Adipocyte (in vitro differentiated cells): ENCODE measurements at regions not wholly inside any gene's neighbourhood (a gene's known extent, or its start where the extent isn't known, plus 50 kb on each side); places are given as distances from the start of the nearest gene placed in this dataset.
"Not testable (repeated sequence)": the region's sequence is repeated elsewhere in the genome, so short reads cannot be mapped to it uniquely, and the experiment has no call there.

ENCODE experiments used
- DNase-seq: peaks from one replicate; pipeline ENCODE4 v3.0.0-alpha.2; 2015; ENCODE audit warnings: low read depth
- H3K27me3 ChIP-seq: replicated peaks from 2 replicates; pipeline ENCODE4 v1.7.0; 2013; ENCODE audit warnings: mild to moderate bottlenecking, low read length, moderate library complexity; ENCODE audit not compliant: control insufficient read depth, insufficient read depth
- H3K36me3 ChIP-seq: 2 replicates; pipeline ENCODE4 v1.7.0; 2013; ENCODE audit warnings: low read length, mild to moderate bottlenecking, moderate library complexity; ENCODE audit not compliant: control insufficient read depth, insufficient read depth, severe bottlenecking
- H3K4me1 ChIP-seq: 2 replicates; pipeline ENCODE4 v1.7.0; 2013; ENCODE audit warnings: mild to moderate bottlenecking, low read length, moderate library complexity; ENCODE audit not compliant: control insufficient read depth, insufficient read depth
- H3K4me3 ChIP-seq: 2 replicates; pipeline ENCODE4 v1.7.0; 2013; ENCODE audit warnings: mild to moderate bottlenecking, low read length, moderate library complexity
- H3K9ac ChIP-seq: 2 replicates; pipeline ENCODE4 v1.7.0; 2013; ENCODE audit warnings: mild to moderate bottlenecking, low read length, moderate library complexity
- H3K9me3 ChIP-seq: 2 replicates; pipeline ENCODE4 v1.7.0; 2013; ENCODE audit warnings: mild to moderate bottlenecking, low read length, moderate library complexity; ENCODE audit not compliant: control insufficient read depth

- H3K9me3 ChIP-seq, H3K4me1 ChIP-seq, DNase-seq, H3K9ac ChIP-seq, H3K4me3 ChIP-seq, H3K36me3 ChIP-seq, H3K27me3 ChIP-seq: not testable (repeated sequence)
These were observed 163.8 kb downstream of the SOX4 start for GRCh38 chr6:21757392-21757791.

DNA sequence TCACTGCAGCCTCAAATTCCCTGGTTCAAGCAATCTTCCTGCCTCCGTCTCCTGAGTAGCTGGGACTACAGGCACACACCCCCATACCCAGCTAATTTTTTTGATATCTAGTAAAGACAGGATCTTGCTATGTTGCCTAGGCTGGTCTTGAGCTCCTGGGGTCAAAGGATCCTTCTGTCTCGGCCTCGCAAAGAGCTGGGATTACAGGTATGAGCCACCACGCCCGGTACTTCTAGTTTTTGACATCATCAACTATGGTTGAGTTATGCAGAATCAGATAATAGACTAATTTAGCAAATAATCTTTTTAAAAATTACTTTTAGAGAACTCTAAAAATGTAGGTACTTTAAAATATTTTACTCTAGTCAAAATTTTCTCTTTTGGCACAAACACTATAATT lies 166.2 kb downstream of the SOX4 start:
- H3K27me3 ChIP-seq = no peaks in the 10 kb centered on the region
- no peaks in the 10 kb centered on the region for H3K36me3 ChIP-seq
- no peaks in the 10 kb centered on the region for H3K9me3 ChIP-seq
- no peak overlapping the region for H3K9ac ChIP-seq
- H3K4me3 ChIP-seq = no peak overlapping the region
- H3K4me1 ChIP-seq = no peaks in the 10 kb centered on the region
- no peak for DNase-seq

GRCh38 chr6:21761053-21761730 lies 167.6 kb downstream of the SOX4 start:
- H3K9ac ChIP-seq, H3K4me1 ChIP-seq, H3K9me3 ChIP-seq, H3K4me3 ChIP-seq, H3K27me3 ChIP-seq, H3K36me3 ChIP-seq, DNase-seq: not testable (repeated sequence)

DNA sequence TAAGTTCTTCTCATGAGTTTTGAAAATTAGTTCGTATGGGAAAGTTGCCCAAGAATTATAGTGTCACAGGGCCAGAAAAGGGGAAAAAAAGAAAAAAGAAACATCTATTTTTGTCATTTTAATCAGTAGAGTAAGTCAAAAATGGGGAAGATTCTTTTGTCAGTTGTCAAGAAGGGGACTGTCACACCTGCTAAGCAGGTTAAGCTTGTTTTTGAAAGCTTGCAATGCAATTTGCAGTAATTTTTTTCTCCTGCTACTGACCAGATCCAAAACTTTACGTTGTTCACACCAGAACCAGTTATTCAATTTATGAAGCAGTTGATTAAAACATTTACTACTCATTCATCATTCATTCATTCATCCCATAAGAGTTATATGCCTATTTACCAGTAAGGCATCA lies 171.4 kb downstream of the SOX4 start:
- peaks cover 25% of the 10 kb centered on the region for H3K4me1 ChIP-seq
- no peaks in the 10 kb centered on the region for H3K36me3 ChIP-seq
- DNase-seq = no peak
- H3K27me3 ChIP-seq = no peaks in the 10 kb centered on the region
- H3K9ac ChIP-seq = no peak overlapping the region
- no peaks in the 10 kb centered on the region for H3K9me3 ChIP-seq
- no peak overlapping the region for H3K4me3 ChIP-seq

- Histone ChIP-seq H3K4me1 (peaks cover 28% of the 10 kb centered on the region), H3K27me3 (no peaks in the 10 kb centered on the region), H3K9ac (no peak overlapping the region), H3K36me3 (no peaks in the 10 kb centered on the region), H3K9me3 (no peaks in the 10 kb centered on the region), H3K4me3 (peak overlapping the region; percentile 31)
- DNase-seq = peak; percentile 76
These were observed 174.5 kb downstream of the SOX4 start for GRCh38 chr6:21767891-21768648.

DNA sequence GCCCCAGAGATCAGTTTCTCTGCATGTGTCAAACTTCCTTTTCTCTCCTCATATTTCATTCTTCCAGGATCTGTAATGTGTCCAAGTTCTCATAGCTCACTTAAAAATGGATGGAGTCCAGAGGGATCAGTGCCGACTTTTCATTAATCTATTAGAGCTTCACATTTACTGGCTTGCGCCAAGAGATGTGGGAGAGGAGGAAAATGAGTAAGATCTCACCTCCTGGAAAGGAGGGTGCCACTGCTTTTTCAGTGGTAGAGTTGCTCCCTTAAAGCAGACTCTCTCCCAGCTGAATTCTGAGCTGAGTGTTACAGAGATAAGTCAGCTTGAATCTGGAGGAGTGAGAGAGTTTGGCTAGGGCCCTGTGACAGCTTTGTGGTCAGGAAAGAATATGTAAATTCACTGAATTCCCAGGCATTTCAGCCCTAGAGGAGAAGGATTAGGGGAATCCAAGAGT lies 175.9 kb downstream of the SOX4 start:
- Histone ChIP-seq H3K9ac (no peak overlapping the region), H3K36me3 (no peaks in the 10 kb centered on the region), H3K27me3 (no peaks in the 10 kb centered on the region), H3K9me3 (no peaks in the 10 kb centered on the region), H3K4me1 (peaks cover 28% of the 10 kb centered on the region), H3K4me3 (peak overlapping the region; percentile 28)
- peak; percentile 87 for DNase-seq

DNA sequence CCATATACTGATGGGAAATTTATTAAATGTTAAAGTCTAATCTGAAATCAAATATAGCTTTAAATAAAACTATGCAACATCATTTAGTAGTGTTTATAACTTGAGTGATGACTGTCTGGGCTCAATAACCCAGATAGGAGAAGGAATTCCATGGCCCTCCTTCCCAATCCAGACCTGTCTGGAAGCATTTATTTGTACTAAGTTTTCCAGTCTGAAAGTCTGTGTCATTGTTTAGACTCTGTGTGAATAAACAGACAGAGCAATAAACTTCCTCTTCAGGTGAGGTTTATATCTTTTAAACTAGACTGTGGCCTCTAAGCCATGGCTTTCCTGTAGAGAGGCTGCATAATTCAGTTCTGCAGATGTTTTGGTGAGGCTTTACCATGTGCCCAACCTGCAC lies 176.4 kb downstream of the SOX4 start:
- no peaks in the 10 kb centered on the region for H3K9me3 ChIP-seq
- no peaks in the 10 kb centered on the region for H3K27me3 ChIP-seq
- H3K9ac ChIP-seq = no peak overlapping the region
- H3K4me3 ChIP-seq = no peak overlapping the region
- H3K36me3 ChIP-seq = no peaks in the 10 kb centered on the region
- H3K4me1 ChIP-seq = peaks cover 28% of the 10 kb centered on the region
- no peak for DNase-seq

- no peak for DNase-seq
- Histone ChIP-seq H3K36me3 (no peaks in the 10 kb centered on the region), H3K4me3 (no peak overlapping the region), H3K27me3 (no peaks in the 10 kb centered on the region), H3K9ac (no peak overlapping the region), H3K9me3 (no peaks in the 10 kb centered on the region), H3K4me1 (peaks cover 28% of the 10 kb centered on the region)
These were observed 178.2 kb downstream of the SOX4 start for GRCh38 chr6:21771626-21772320.

- no peak overlapping the region for H3K9ac ChIP-seq
- DNase-seq = no peak
- no peaks in the 10 kb centered on the region for H3K27me3 ChIP-seq
- H3K4me3 ChIP-seq = no peak overlapping the region
- no peaks in the 10 kb centered on the region for H3K9me3 ChIP-seq
- H3K36me3 ChIP-seq = no peaks in the 10 kb centered on the region
- H3K4me1 ChIP-seq = peaks cover 28% of the 10 kb centered on the region
These were observed 178.9 kb downstream of the SOX4 start for GRCh38 chr6:21772477-21772876.

DNA sequence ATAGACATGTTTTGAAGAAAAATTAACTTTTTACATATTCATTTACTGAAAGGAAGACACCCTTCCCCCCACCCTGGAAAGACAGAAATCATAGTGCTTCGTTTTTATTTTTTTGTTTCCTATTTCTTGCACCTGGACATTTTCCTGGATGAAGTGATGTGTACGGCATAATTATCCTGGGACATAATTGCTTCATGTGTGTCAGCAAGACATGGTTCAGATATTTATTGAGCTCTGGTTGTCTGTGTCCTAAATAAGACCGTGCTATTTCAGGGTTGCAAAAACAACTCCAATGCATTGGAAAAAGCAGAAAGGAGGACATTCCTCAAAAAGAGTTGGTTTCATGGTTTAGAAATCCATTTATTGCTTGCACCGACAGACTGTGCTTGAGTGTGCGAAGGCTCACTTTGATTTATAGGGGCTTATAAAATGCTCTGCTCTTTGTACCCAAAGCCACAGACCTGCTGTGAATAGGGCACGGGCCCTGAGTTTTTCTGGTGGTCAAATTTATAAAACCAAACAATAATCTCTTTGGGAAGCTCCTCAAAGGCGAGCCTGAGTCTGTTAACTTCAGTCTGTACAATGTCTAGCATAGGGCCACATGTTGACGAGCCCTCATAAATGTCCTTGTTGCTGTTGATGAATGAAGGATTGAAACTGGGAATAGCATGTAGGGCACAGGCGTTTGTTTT lies 179.5 kb downstream of the SOX4 start:
- Histone ChIP-seq H3K4me3 (no peak overlapping the region), H3K9ac (no peak overlapping the region), H3K4me1 (peaks cover 22% of the 10 kb centered on the region), H3K9me3 (no peaks in the 10 kb centered on the region), H3K36me3 (no peaks in the 10 kb centered on the region), H3K27me3 (no peaks in the 10 kb centered on the region)
- DNase-seq = no peak

GRCh38 chr6:21773576-21773968 lies 180.0 kb downstream of the SOX4 start:
- H3K9me3 ChIP-seq = no peaks in the 10 kb centered on the region
- peaks cover 17% of the 10 kb centered on the region for H3K4me1 ChIP-seq
- no peak overlapping the region for H3K9ac ChIP-seq
- no peaks in the 10 kb centered on the region for H3K27me3 ChIP-seq
- H3K4me3 ChIP-seq = no peak overlapping the region
- H3K36me3 ChIP-seq = no peaks in the 10 kb centered on the region
- no peak for DNase-seq
